Stromal cell of bone marrow (primary cell): ENCODE measurements at regions not wholly inside any gene's neighbourhood (a gene's known extent, or its start where the extent isn't known, plus 50 kb on each side); places are given as distances from the start of the nearest gene placed in this dataset.
"Not testable (repeated sequence)": the region's sequence is repeated elsewhere in the genome, so short reads cannot be mapped to it uniquely, and the experiment has no call there.

Experiments used
- DNase-seq: peaks from one replicate; pipeline ENCODE4 v3.0.0-alpha.2; 2012; ENCODE audit warnings: low read depth

DNA sequence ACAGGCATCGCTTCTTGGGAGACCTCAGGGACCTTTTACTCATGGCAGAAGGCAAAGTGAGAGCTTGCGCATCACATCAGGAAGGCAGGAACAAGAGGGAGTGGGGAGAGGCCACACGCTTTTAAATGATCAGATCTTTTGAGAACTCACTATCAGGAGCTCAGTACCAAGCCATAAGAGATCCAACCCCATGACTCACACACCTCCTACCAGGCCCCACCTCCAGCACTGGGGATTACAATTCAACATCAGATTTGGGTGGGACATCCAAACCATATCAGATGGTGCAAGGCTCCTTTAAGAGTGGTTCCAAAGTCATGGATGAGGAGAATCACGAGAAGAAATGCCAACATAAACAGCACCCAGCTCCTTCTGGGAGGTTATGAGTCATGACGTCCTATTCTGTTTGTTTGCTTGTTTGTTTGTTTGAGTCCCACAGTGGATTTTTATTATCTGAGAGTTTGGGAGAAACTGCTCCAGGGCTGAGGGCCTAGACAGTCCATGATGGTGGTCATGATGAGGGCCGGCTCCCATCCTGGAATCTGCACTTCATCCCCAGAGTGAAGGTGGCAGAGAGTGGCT lies 453.5 kb downstream of the GADD45G start:
- DNase-seq = no peak

DNA sequence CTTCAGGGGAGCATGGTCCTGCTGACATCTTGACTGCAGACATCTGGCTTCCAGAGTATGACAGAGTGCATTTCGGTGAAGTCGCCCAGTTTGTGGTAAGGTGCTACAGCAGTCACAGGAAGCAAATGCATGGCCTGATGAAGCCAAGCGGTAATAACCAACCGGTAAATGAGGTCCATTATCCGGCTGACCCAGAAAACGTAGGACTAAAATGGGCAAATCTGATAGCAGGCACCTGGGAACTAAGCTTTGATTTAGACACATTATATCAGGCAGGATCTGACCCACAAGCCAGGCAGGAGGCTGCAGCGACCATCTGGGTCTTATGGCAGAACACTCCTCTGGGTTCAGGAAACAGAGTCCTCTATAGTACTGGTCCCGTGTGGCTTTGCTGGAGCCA lies 454.6 kb downstream of the GADD45G start:
- DNase-seq = no peak

DNA sequence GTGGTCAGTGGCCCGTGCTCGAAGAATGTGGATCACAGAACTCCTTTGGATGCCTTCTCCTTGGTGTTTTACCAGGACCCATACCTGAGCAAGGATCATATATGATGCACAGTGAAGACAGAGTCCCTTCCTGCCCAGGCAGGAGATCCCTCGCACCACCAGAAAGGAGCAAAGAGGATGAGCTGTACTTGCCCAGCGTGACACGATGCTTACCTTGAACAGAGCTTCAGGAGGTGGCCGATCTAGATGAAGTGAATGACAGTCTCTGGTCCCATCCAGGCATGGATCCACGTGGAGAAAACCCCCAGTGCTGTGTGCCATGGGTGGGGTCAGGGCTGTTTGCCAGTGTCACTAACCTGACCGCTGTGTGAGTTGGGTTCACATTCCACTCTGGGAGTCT lies 455.4 kb downstream of the GADD45G start:
- DNase-seq = no peak

DNA sequence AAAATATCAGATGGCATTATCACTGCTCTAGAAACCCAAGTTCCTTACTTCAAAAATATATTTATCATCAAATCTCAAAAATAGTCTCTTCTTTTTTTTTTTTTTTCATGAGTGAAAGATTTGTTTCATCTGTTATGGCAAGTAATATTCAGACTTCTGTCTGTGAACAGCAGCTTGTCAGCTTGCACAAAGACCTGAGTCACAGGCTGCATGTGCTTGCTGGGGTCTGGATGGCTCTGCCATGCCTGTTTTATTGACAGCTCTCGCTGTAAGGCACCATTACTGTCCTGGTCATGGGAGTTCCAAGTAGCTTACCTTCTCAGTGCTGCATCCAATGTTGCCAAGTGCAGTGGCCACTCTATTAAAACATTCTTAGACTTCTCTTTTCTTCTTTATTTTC lies 456.4 kb downstream of the GADD45G start:
- DNase-seq = no peak

DNA sequence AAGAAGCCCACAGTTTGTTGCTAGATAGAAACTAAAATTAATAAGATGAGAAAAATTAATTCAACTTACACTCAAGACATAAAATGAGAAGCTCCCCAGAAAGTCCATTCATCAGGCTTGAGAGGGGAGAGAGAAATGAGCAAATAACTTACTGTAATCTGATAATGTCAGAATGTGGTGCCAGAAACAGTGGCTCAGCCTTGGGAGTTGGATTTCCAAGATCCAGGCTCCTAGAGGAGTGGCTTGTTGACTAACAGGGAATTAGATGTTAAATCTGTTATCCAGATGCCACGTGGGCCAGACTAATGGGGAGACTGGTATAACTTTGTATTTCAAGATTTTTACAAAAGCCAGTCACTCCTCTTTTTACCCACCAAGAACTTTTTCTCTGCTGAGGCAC lies 458.2 kb downstream of the GADD45G start:
- no peak for DNase-seq

DNA sequence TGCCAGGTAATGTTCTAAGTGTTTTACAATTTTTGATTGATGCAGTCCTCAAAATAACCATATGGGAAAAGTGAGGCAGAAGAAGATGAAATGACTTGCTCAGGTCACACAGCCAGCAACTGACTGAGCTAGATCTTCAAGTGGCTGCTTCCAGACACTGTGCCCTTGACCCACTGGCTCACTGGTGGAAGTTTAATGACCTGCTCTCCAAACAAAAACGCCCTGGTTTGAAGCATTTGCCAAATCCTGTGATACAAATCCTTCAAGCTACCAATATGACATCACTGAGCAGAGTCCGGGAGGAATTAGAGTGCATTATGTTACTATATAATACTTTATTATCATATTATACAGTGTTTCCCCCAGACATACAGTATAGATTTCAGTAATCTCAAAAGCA lies 459.4 kb downstream of the GADD45G start:
- DNase-seq = no peak

DNA sequence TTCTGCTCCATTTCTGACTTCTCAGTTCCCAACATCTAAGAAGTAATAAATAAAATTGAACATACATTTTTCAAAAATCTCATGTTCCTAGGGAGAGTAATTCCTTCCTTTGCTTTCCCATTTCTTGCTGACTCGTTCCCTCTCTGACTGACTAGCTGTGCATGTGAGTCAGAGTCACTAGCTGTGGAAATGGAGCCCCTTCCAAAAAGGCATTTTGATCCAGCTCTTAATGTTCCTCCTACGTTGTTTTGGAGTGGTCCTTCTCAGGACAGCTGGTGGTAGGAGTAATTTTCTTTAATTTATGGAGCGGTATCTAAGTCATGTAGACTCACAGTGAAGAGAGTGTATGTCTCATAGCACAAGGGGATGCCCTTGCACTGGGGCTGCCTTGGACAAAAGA lies 460.2 kb downstream of the GADD45G start:
- DNase-seq = peak; percentile 41

DNA sequence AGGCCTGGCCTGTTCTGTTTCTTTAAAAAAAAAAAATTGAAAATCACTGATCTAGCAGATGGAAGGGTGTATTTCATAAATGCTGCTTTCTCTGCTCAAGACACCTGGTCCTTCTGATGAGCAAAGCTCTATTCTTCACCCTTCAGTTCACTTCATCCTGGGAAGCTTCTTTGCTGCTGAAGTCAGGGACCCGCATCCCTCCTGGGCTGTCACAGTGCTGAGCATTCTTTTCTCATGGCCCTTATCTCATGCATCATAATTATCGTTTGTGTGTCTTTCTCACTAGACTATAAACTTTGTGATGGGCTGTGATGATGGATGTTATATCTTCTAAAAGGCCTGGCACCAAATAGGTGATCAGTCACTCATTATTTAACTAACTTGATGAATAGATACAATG lies 461.0 kb downstream of the GADD45G start:
- DNase-seq = no peak

DNA sequence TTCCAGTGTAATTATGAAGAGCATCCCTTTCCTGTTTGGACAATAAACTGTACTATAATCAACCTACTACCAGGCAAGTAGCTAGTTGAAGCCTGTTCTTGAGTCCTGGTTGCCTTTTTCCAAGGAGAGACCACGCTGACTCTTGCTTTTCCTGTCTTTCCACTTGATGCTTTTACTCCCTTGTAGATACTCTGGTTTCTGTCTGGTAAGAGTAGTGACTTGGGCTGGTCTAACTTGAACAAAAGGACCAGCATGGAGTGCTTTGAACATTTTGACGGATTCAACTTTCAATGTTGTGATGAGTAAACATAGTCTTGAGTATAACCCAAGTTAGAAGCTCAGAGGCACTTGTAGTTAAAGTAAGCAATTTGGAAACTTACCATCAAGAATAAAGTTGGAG lies 464.3 kb downstream of the GADD45G start:
- DNase-seq = no peak

DNA sequence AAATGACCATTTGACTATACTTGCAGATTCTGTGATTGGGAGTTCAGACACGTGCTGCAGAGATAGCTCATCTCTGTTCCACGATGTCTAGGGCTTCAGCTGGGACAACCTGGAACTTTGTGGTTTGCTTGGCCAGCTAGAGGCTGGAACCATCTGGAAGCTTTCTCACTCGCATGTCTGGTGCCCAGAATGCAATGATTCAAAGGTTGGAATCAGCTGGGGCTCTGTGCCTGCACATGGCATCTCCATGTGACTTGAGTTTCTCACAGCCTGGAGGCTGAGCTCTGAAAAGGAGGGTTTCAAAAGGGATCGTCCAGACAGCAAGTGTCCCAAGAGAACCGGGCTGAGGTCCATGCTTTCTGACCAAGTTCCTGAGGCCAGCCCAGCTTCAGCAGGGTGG lies 465.2 kb downstream of the GADD45G start:
- no peak for DNase-seq

DNA sequence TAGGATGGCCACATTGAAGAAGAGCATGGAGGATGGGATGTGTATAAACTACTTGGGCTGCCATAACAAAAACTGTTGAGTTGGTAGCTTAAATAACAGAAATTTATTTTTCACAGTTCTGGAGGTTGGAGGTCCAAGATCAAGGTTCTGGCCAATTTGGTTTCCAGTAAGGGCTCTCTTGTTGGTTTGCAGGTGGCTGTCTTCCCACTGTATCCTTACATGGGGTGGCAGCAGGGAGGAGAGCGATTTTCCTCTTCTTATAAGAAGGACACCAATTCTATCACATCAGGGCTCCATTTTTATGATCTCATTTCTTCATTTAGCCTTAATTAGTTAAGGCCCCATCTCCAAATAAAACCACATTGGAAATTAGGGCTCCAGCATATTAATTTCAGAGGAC lies 465.7 kb downstream of the GADD45G start:
- DNase-seq = no peak

DNA sequence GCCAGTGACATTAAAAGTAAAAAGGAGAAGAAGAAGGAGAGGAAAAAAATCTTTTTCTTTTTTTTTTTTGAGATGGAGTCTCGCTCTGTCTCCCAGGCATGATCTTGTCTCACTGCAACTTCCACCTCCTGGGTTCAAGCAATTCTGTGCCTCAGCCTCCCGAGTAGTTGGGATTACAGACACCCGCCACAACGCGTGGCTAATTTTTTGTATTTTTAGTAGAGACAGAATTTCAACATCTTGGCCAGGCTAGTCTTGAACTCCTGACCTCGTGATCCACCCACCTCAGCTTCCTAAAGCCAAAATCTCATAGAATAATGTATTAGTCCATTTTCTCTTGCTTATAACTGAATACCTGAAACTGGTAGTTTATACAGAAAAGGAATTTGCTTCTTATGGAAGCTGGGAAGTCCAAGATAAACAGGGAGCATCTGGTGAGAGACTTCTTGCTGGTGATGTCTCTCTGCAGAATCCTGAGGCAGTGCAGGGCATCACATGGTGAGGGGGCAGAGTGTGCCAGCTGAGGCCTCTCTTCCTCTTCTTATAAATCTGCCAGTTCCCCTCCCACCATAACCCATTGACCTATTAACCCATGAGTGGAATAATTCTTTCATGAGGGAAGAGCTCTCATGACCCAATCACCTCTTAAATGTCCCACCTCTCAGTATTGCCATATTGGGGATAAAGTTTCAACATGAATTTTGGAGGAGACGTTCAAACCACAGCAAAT lies 466.3 kb downstream of the GADD45G start:
- no peak for DNase-seq

DNA sequence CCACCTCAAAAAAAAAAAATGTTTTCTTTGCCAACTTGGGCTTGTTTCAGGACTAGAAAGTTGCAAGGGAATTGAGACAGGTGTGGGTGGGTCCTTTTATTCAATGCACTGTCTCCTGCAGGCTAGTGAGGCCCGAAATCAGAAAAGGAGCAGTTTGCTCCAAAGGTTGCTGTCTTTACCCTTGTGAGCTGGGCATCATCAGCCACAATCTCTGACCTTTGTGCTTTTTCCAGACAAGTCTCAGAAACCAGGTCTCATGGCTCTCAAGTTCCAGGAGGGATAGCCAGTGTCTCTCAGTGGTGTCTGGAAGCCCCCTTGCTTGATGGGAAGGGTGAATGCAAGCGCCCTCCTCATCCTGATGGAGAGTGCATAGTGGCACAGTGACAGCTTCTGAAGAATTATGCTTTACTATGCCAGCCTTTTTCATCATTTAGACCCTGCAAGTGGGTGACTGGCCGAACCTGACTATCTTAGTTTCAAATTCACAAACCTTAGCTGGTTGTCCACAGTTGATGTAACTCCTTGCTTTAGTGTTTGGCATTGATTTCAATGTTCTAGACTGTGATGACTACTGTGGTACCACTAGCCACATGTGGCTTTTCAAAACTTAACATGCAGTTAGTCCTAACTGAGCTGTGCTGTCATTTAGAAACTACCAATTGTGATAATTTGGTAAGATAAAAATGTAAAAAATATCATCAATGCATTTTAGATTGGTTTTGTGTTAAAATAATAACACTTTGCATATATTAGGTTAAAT lies 468.6 kb downstream of the GADD45G start:
- no peak for DNase-seq

DNA sequence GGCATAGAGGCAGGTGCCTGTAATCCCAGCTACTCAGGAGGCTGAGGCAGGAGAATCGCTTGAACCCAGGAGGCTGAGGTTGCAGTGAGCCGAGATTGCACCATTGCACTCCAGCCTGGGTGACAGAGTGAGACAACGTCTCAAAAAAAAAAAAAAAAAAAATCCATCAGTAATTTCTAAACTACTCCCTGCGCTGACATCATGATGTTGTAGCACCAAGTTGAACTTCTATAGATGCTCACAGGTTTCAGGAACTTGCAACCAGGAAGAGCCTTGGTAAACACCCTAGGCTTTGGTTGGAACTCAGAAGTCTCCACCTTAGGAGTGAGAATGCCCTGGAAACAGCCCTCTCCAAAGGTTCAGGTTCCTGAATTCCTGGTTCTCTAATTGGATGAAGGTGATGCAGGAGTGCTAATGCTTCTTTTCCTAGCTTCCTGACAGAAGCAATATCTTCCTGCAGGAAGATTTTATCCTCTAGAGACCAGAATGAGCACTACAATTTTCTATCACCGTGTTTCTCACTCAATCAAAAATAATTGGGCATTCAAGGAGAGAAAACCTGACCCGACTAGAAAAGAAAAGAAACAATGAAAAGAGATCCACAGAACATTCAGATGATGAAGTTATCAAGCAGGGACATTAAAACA lies 469.6 kb downstream of the GADD45G start:
- DNase-seq = no peak

DNA sequence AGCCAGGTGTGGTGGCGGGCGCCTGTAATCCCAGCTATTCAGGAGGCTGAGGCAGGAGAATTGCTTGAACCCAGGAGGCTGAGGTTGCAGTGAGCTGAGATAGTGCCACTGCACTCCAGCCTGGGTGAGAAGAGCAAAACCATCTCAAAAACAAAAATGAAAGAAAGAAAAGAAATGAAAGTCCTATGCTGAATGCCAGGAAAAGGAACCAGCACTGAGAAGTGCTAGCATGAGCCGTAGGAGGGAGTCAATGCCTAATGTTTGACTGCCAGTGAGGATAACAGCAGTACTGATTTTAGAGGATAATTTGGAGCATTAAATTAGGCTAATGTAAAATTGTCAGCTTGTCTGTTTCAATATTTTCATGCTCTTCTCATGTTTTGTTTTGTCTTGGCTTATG lies 472.8 kb downstream of the GADD45G start:
- not testable (repeated sequence) for DNase-seq

DNA sequence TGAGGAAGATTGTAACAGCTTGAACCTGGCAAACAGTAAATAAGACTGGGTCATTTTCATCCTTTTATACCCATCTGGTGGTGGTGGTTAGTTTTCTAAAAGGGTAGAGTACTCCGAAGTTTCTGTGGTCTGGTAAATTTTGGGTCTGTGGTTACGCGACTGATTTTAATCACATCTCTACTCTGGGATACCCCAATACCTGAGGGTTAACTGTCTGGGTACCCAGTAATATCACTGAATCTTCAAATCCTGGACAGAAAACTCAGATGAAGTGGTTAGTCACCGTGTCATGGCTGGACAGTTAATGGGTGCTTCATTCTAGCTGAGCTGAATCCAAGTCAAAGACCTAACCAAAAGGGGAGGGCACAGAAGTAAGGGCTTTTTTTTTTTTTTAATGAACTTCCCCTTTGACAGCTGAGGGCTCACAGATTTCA lies 474.2 kb downstream of the GADD45G start:
- no peak for DNase-seq

DNA sequence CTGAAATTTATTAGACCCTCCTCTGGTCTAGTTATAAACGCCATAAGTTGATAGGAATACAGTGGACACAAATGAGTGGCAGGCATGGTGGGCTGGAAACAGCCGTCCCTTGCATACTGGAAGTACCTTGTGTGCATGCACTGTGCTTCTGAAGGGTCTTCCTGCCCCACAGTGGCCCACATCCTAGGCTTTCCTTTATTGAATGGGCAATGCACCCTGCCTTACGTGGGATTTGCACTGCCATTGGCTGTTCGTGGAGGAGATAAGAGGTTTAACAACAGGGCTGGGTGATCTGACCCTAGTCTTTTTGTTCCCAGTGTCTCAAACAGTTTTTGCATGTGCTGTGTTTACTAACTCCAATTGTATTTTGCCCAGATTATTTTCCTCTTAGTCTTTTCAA lies 480.8 kb downstream of the GADD45G start:
- no peak for DNase-seq

DNA sequence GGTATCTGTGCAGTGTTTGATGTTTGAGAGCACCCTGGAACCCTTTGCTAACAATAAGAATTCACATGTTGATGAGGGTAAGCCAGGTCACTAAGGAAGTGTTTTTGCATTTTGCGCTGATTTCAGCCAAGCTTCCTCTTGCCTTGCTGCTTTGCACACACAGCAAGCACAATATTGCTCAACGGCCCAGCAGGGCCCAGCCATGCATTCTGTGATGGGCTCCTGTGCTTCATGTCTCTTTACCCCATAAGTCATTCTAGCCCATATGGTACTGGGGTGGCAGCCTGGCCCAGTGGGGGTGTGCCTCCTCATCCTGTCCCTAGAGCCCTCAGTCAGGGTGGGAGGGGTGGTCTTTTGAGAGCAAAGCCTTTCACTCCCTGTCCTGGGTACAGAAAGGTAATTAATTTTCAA lies 481.3 kb downstream of the GADD45G start:
- no peak for DNase-seq

DNA sequence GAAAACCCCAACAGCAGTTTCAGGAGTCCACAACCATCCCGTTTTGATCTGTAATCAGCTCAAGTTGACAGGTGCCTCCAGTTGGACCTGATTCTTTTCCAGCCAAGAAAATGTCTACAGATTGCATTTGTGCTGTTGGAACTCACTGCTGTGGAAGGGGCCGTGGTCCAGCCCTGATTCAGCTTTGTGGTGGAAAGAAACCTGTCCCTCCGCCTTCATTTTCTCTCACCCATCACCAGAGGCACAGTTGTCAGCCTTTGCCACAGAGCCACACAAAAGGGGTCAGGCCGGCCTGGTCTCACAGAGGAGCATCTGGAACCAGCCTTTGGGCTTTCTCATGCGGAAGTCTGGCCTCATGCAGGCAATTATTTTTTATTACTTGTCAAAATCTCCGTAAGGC lies 483.6 kb downstream of the GADD45G start:
- no peak for DNase-seq

DNA sequence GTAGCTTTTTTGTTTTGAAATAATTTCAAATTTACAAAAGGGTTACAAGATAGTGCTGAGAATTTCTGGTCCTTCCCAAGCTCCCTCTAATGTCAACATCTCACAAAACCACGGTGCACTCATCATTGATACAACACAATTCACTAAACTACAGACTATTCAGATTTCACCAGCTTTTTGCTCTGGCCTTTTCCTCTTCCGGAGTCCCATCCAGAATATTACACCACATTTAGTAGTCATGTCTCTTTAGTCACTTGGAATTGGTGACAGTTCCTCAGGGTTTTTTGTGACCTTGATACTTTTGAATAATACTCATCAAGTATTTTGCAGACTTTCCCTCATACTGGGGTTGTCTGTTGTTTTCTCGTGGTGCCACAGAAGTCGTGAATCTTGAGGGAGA lies 484.0 kb downstream of the GADD45G start:
- no peak for DNase-seq

DNA sequence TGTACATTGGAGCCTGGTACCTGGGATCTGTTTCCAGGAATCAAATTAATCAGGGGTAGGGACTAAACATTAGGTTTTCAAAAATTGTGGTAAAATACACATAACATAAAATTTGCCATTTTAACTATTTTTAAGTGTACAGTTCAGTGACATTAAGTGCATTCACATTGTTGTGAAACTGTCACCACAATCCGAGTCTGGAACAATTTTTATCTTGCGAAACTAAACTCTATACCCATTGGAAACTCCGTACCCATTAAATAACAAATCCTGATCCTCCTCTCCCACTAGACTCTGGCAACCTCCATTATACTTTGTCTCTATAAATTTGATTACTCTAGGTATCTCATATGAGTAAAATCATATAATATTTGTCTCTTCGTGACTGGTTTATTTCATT lies 486.2 kb downstream of the GADD45G start:
- no peak for DNase-seq

DNA sequence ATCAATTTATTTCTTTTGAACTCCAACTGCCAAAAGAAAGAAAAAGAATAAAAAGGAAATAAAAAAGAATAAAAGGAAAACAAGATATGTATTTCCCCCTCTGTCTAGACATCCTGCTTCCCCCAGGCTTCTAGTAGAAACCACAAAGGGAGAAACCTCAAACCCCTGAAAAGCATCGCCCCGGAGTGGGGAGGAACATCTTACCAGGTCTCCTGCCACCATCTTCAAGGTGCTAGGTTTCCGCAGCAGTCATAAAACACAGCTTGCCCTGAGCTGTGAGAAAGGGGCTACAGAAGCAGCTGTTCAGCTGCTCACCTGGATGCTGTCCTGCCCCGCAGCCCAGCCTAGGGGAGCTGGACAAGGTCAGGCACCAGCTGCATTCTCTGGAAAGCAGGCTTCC lies 487.7 kb downstream of the GADD45G start:
- no peak for DNase-seq

DNA sequence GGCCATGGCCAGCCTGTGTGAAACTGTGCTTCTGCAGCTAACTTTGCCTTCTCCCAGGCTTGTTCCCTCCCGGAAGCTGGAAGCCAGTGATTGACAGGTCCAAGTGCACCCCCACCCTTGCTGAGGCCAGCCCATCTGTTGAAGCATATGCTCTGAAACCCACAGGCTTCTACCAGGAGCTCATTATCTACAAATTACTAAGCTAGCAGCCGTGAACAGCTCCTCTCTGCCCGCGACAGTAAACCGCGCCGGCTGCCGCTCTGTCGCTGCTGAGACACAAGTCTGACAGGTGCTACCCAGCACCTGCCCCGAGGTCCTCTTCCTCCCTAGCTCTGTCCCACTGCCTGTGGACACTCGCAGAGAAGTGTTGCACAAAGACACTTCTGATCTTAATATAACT lies 490.9 kb downstream of the GADD45G start:
- no peak for DNase-seq
